ENCODE measurements at regions not wholly inside any gene's neighbourhood (a gene's known extent, or its start where the extent isn't known, plus 50 kb on each side); places are given as distances from the start of the nearest gene placed in this dataset.

GRCh38 chr1:187840557-187840956, 1011.8 kb downstream of the PLA2G4A start:
- TF ChIP-seq CTCF (IDR thresholded peaks at IDR 0.05) (no peak), ZFX (IDR thresholded peaks at IDR 0.05; ENCODE audit: borderline replicate concordance) (no peak)

Measured in 22Rv1 (cell line).